A549 (cell line): ENCODE measurements at regions not wholly inside any gene's neighbourhood (a gene's known extent, or its start where the extent isn't known, plus 50 kb on each side); places are given as distances from the start of the nearest gene placed in this dataset.

Source experiments
- ATAC-seq, 2 experiments: fragments of 200-7000 bp in 1 of 2; fragments of >200 bp in 1 of 2; cut with Nextera tagmentation in 1 of 2; cut with Tn5 transposase in 1 of 2; 3 replicates each; pipeline versions ENCODE4 v1.8.0 to v1.9.1; 2018 to 2020; ENCODE audit warnings: mild to moderate bottlenecking in 1 of 2, moderate library complexity in 1 of 2
- CTCF ChIA-PET: fragments of 300-600 bp; sonication (Branson Sonifier 250); formaldehyde crosslinking; extraction: SDS; loops from one replicate; lab custom pipeline; 2021; ENCODE audit warnings: antibody characterized with exemption, inconsistent platforms; lab: Yijun Ruan, JAX
- POLR2A ChIA-PET: fragments of 350-600 bp; formaldehyde crosslinking; extraction: SDS; loops from one replicate; lab custom pipeline; 2021; ENCODE audit warnings: antibody characterized with exemption, inconsistent platforms; lab: Yijun Ruan, JAX
- DNase-seq, 2 experiments: peaks; one replicate each; pipeline versions ENCODE4 v3.0.0 to v3.0.0-alpha.2; 2011 to 2016; ENCODE audit warnings: low read depth in 1 of 2, low spot score in 1 of 2
- FAIRE-seq: peaks from 2 replicates; lab custom pipeline; 2011; peaks lifted over from hg19 to GRCh38; lab: Jason Lieb, UNC
- H3K27ac ChIP-seq, 2 experiments: fragments of >200 bp; sonication (Bioruptor Twin); formaldehyde crosslinking; 3 replicates each; pipeline ENCODE4 v1.5.1; 2016 to 2017
- H3K4me1 ChIP-seq: fragments of >200 bp; sonication (Bioruptor Twin); formaldehyde crosslinking; 3 replicates; pipeline ENCODE4 v1.6.1; 2016
- H3K4me2 ChIP-seq: fragments of >200 bp; sonication (Bioruptor Twin); formaldehyde crosslinking; 3 replicates; pipeline ENCODE4 v1.6.1; 2016
- H3K4me3 ChIP-seq: fragments of >200 bp; sonication (Bioruptor Twin); formaldehyde crosslinking; 3 replicates; pipeline ENCODE4 v1.5.1; 2016
- H3K9me3 ChIP-seq: fragments of >200 bp; sonication (Bioruptor Twin); formaldehyde crosslinking; 3 replicates; pipeline ENCODE4 v1.6.1; 2016
- BHLHE40 ChIP-seq: IDR thresholded peaks from 2 replicates; pipeline ENCODE4 v1.6.1; 2012; ENCODE audit warnings: low read depth, low read length, inconsistent platforms
- CBX2 ChIP-seq: fragments of 200-600 bp; sonication (generic); IDR thresholded peaks from 2 replicates; pipeline ENCODE4 v1.6.1; 2016; ENCODE audit warnings: low read depth, mild to moderate bottlenecking, borderline replicate concordance
- CEBPB ChIP-seq, 2 experiments: fragments of >200 bp in 1 of 2; sonication (Bioruptor Twin) in 1 of 2; formaldehyde crosslinking in 1 of 2; IDR thresholded peaks; 2 replicates each; pipeline ENCODE4 v1.6.1; 2012 to 2016
- EHMT2 ChIP-seq: fragments of 200-600 bp; sonication (generic); IDR thresholded peaks from 2 replicates; pipeline ENCODE4 v1.6.1; 2016; ENCODE audit warnings: antibody characterized with exemption, low read depth, mild to moderate bottlenecking, moderate library complexity
- ESRRA ChIP-seq: fragments of 150-350 bp; IDR thresholded peaks from 2 replicates; pipeline ENCODE4 v1.6.1; 2014; ENCODE audit warnings: mild to moderate bottlenecking, low read length, borderline replicate concordance
- FOSL2 ChIP-seq, 2 experiments: fragments of 450-650 bp in 1 of 2; fragments of >200 bp in 1 of 2; sonication (Bioruptor Twin) in 1 of 2; formaldehyde crosslinking; IDR thresholded peaks; 2 replicates each; pipeline versions ENCODE4 v1.5.0 to v1.6.1; 2016 to 2020; ENCODE audit warnings: mild to moderate bottlenecking in 1 of 2, moderate library complexity in 1 of 2
- GATA3 ChIP-seq: IDR thresholded peaks from 2 replicates; pipeline ENCODE4 v1.6.1; 2012; ENCODE audit warnings: borderline replicate concordance
- HDAC2 ChIP-seq: fragments of 200-600 bp; sonication (generic); IDR thresholded peaks from 2 replicates; pipeline ENCODE4 v1.6.1; 2016
- HOXA7 ChIP-seq: fragments of 250-450 bp; sonication (Bioruptor Pico); IDR thresholded peaks from 2 replicates; pipeline ENCODE4 v1.5.0; 2020; ENCODE audit warnings: mild to moderate bottlenecking, moderate library complexity
- JUN ChIP-seq, 2 experiments: fragments of >200 bp; sonication (Bioruptor Twin); formaldehyde crosslinking; IDR thresholded peaks; 2 replicates in 1 of 2; 3 replicates in 1 of 2; pipeline ENCODE4 v1.6.1; 2016 to 2017
- MAFK ChIP-seq: fragments of 450-650 bp; IDR thresholded peaks from 2 replicates; pipeline ENCODE4 v1.6.1; 2014; ENCODE audit not compliant: partially characterized antibody
- MYC ChIP-seq: IDR thresholded peaks from 2 replicates; pipeline ENCODE4 v1.6.1; 2012; ENCODE audit warnings: mild to moderate bottlenecking, inconsistent platforms, low read length, improper control_type of control experiment, borderline replicate concordance
- NFE2L2 ChIP-seq: fragments of 150-350 bp; conservative IDR thresholded peaks from 2 replicates; pipeline ENCODE4 v1.6.1; 2014; ENCODE audit warnings: low read length
- POLR2AphosphoS2 ChIP-seq: conservative IDR thresholded peaks from 2 replicates; pipeline ENCODE4 v1.6.1; 2012; ENCODE audit warnings: low read length, improper control_type of control experiment, inconsistent platforms
- RAD21 ChIP-seq, 2 experiments: fragments of >200 bp in 1 of 2; sonication (Bioruptor Twin) in 1 of 2; formaldehyde crosslinking in 1 of 2; IDR thresholded peaks in 1 of 2; conservative IDR thresholded peaks in 1 of 2; 2 replicates in 1 of 2; 3 replicates in 1 of 2; pipeline ENCODE4 v1.6.1; 2012 to 2018; ENCODE audit warnings: inconsistent platforms in 1 of 2
- RNF2 ChIP-seq: fragments of 200-600 bp; sonication (generic); IDR thresholded peaks from 2 replicates; pipeline ENCODE4 v1.6.1; 2016; ENCODE audit warnings: low read depth, mild to moderate bottlenecking, antibody characterized with exemption, moderate library complexity, borderline replicate concordance
- SMC3 ChIP-seq: fragments of >200 bp; sonication (Bioruptor Twin); formaldehyde crosslinking; IDR thresholded peaks from 3 replicates; pipeline ENCODE4 v1.6.1; 2018; ENCODE audit warnings: inconsistent platforms
- TP53 ChIP-seq: fragments of 250-450 bp; sonication (Bioruptor Pico); IDR thresholded peaks from 2 replicates; pipeline ENCODE4 v1.5.0; 2021; ENCODE audit warnings: mild to moderate bottlenecking, moderate library complexity
- ZFP36 ChIP-seq: fragments of 450-650 bp; IDR thresholded peaks from 2 replicates; pipeline ENCODE4 v1.6.1; 2014; ENCODE audit warnings: borderline replicate concordance; ENCODE audit not compliant: partially characterized antibody
- WGBS: methylation state at CpG from one replicate; pipeline ENCODE4 v1.1.6; 2017; ENCODE audit errors: missing lambda C conversion rate; 5-methylcytosine and 5-hydroxymethylcytosine counted together
- TF ChIP-seq, protein P1 (sequence below): fragments of 150-350 bp; IDR thresholded peaks from 2 replicates; pipeline ENCODE4 v1.6.1; 2014; ENCODE audit warnings: low read depth, mild to moderate bottlenecking, low read length
- TF ChIP-seq, protein P2 (sequence below): fragments of >200 bp; sonication (Bioruptor Twin); formaldehyde crosslinking; IDR thresholded peaks from 2 replicates; pipeline ENCODE4 v1.6.1; 2016
- TF ChIP-seq, protein P3 (sequence below): fragments of 250-450 bp; sonication (Bioruptor Pico); IDR thresholded peaks from 2 replicates; pipeline ENCODE4 v1.5.0; 2021; ENCODE audit warnings: mild to moderate bottlenecking, moderate library complexity, borderline replicate concordance
- TF ChIP-seq, protein P4 (sequence below): fragments of 450-650 bp; IDR thresholded peaks from 2 replicates; pipeline ENCODE4 v1.6.1; 2014; ENCODE audit warnings: antibody characterized with exemption

DNA sequence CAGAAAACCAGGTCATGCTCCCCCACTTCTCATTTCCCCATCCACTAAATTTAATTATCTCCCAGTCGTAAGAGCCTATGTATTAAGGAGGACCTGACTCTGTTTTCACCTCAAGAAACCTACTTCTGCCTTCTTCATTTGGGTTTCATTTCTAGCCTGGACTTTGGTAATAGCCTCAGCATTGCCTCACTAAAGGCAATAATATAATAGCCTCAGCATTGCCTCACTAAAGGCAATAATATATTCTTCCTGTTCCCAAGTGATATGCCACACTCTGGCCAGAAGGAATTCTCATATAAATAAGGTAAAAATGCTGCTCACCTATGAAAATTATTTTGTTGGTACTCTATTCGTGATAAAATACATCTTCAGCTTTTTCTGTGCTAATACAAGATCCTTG, 993.9 kb downstream of the EFNB2 start:
- ChIA-PET POLR2A (no interaction called here), CTCF (no interaction called here)
- H3K4me3 ChIP-seq: no peak overlapping the region
- H3K4me2 ChIP-seq: no peak overlapping the region
- FAIRE-seq: no peak
- H3K9me3 ChIP-seq: no peaks in the 10 kb centered on the region
- no peak for DNase-seq
- WGBS: 5% methylated on average over 2 of the region's 2 CpGs
- TF ChIP-seq HOXA7 (CRISPR knock-in tag) (no peak), EHMT2 (no peak), POLR2AphosphoS2 (no peak), ZFP36 (no peak), RNF2 (no peak), GATA3 (no peak), JUN (IDR thresholded peaks at IDR 0.05) (no peak), MYC (no peak)
- TF ChIP-seq, protein P1, sequence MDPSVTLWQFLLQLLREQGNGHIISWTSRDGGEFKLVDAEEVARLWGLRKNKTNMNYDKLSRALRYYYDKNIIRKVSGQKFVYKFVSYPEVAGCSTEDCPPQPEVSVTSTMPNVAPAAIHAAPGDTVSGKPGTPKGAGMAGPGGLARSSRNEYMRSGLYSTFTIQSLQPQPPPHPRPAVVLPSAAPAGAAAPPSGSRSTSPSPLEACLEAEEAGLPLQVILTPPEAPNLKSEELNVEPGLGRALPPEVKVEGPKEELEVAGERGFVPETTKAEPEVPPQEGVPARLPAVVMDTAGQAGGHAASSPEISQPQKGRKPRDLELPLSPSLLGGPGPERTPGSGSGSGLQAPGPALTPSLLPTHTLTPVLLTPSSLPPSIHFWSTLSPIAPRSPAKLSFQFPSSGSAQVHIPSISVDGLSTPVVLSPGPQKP: no peak
- TF ChIP-seq, protein P2, sequence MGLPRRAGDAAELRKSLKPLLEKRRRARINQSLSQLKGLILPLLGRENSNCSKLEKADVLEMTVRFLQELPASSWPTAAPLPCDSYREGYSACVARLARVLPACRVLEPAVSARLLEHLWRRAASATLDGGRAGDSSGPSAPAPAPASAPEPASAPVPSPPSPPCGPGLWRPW: no peak
- TF ChIP-seq, protein P3, sequence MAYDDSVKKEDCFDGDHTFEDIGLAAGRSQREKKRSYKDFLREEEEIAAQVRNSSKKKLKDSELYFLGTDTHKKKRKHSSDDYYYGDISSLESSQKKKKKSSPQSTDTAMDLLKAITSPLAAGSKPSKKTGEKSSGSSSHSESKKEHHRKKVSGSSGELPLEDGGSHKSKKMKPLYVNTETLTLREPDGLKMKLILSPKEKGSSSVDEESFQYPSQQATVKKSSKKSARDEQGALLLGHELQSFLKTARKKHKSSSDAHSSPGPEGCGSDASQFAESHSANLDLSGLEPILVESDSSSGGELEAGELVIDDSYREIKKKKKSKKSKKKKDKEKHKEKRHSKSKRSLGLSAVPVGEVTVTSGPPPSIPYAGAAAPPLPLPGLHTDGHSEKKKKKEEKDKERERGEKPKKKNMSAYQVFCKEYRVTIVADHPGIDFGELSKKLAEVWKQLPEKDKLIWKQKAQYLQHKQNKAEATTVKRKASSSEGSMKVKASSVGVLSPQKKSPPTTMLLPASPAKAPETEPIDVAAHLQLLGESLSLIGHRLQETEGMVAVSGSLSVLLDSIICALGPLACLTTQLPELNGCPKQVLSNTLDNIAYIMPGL: no peak
- no peak for ATAC-seq
- no peak overlapping the region for H3K27ac ChIP-seq
- no peaks in the 10 kb centered on the region for H3K4me1 ChIP-seq

DNA sequence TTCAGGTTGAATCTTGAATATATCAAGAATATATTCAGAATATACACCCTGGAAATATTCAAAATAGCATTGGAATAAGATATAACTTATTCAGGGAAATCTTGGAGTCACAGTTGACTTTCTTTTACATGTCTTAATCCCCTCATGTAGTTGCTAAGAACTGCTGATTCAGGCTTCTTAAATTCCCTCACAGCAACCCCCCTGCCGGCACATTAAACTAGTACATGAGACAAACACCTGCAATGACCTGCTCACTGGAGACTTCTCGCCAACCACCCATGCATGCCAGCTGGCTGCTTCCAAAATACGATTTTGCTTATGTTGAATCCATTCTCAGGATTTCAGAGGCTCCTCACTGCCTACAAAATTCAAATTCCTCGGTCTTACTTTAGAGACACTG, 997.1 kb downstream of the EFNB2 start:
- ChIA-PET CTCF (no interaction called here), POLR2A (no interaction called here)
- Histone ChIP-seq H3K4me1 (no peaks in the 10 kb centered on the region), H3K9me3 (no peaks in the 10 kb centered on the region), H3K4me3 (no peak overlapping the region), H3K4me2 (no peak overlapping the region), H3K27ac (no peak overlapping the region)
- TF ChIP-seq MAFK: peak; percentile 27
- TF ChIP-seq NFE2L2: no peak
- no peak for DNase-seq
- 30% methylated on average over 4 of the region's 4 CpGs for WGBS
- no peak for ATAC-seq
- FAIRE-seq: no peak

DNA sequence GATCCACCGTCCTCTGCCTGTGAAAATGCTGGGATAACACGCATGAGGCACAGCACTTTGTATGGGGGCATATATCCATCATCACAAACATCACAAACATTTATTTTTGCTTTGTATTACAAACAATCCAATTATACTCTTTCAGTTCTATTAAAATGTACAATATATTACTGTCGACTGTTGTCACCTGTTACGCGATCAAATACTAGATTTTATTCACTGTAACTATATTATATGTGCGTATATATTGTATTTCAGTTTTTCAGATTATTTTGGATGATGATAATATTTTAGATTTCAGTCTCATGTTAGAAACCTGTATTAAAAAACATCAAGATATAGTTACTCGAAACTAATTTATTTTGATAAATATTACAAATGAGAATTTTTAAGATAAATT, 998.3 kb downstream of the EFNB2 start:
- TF ChIP-seq BHLHE40: no peak
- no peak for TF ChIP-seq TP53 (CRISPR knock-in tag)
- no peak for TF ChIP-seq RAD21 (conservative IDR thresholded peaks at IDR 0.05 in 1 of 2, IDR thresholded peaks at IDR 0.05 in 1 of 2)
- TF ChIP-seq CBX2: no peak
- TF ChIP-seq CEBPB (IDR thresholded peaks at IDR 0.05): no peak
- TF ChIP-seq, protein P4, sequence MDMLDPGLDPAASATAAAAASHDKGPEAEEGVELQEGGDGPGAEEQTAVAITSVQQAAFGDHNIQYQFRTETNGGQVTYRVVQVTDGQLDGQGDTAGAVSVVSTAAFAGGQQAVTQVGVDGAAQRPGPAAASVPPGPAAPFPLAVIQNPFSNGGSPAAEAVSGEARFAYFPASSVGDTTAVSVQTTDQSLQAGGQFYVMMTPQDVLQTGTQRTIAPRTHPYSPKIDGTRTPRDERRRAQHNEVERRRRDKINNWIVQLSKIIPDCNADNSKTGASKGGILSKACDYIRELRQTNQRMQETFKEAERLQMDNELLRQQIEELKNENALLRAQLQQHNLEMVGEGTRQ: no peak
- TF ChIP-seq SMC3: no peak
- no peak for TF ChIP-seq FOSL2 (IDR thresholded peaks at IDR 0.05)
- no peak for TF ChIP-seq FOSL2 (CRISPR knock-in tag; IDR thresholded peaks at IDR 0.05)
- TF ChIP-seq ESRRA: no peak
- TF ChIP-seq RNF2: no peak
- no peak for TF ChIP-seq MAFK
- TF ChIP-seq HDAC2: no peak
- POLR2A ChIA-PET: no interaction called here

More for the DNA sequence above, 998.3 kb downstream of the EFNB2 start:
- DNase-seq: no peak
- CTCF ChIA-PET: no interaction called here
- Histone ChIP-seq H3K4me2 (no peak overlapping the region), H3K4me3 (no peak overlapping the region), H3K27ac (no peak overlapping the region), H3K9me3 (no peaks in the 10 kb centered on the region), H3K4me1 (no peaks in the 10 kb centered on the region)
- 73% methylated on average over 7 of the region's 7 CpGs for WGBS
- ATAC-seq: no peak
- FAIRE-seq: no peak
